HG03378 (cell line): ENCODE measurements at regions not wholly inside any gene's neighbourhood (a gene's known extent, or its start where the extent isn't known, plus 50 kb on each side); places are given as distances from the start of the nearest gene placed in this dataset.
"Not testable (repeated sequence)": the region's sequence is repeated elsewhere in the genome, so short reads cannot be mapped to it uniquely, and the experiment has no call there.

ENCODE experiments used
- ATAC-seq: cut with Tn5 transposase; IDR thresholded peaks from one replicate; pipeline ENCODE4 v1.9.1; 2021; ENCODE audit warnings: mild to moderate bottlenecking, moderate library complexity; ENCODE audit not compliant: unreplicated experiment

- no peak for ATAC-seq
Measured at GRCh38 chr4:126610933-126611332, 1021.8 kb upstream of the INTU start.

GRCh38 chr4:126611900-126612299, 1020.9 kb upstream of the INTU start:
- no peak for ATAC-seq

GRCh38 chr4:126614356-126614855, 1018.4 kb upstream of the INTU start:
- ATAC-seq = no peak

- no peak for ATAC-seq
Measured at GRCh38 chr4:126616795-126617194, 1016.0 kb upstream of the INTU start.

- no peak for ATAC-seq
Measured at GRCh38 chr4:126627255-126627654, 1005.5 kb upstream of the INTU start.

GRCh38 chr4:126628933-126629332, 1003.8 kb upstream of the INTU start:
- ATAC-seq = no peak

GRCh38 chr4:126630230-126630629, 1002.5 kb upstream of the INTU start:
- no peak for ATAC-seq

- no peak for ATAC-seq
Measured at GRCh38 chr4:126633306-126633705, 999.5 kb upstream of the INTU start.

GRCh38 chr4:126637706-126638105, 995.1 kb upstream of the INTU start:
- no peak for ATAC-seq

GRCh38 chr4:126647320-126647719, 985.4 kb upstream of the INTU start:
- no peak for ATAC-seq

GRCh38 chr4:126647756-126648397, 984.9 kb upstream of the INTU start:
- no peak for ATAC-seq

GRCh38 chr4:126658411-126658810, 974.3 kb upstream of the INTU start:
- no peak for ATAC-seq

GRCh38 chr4:126661194-126661593, 971.6 kb upstream of the INTU start:
- ATAC-seq = no peak

- ATAC-seq = no peak
Measured at GRCh38 chr4:126664839-126665238, 967.9 kb upstream of the INTU start.

- ATAC-seq = not testable (repeated sequence)
Measured at GRCh38 chr4:126670038-126670437, 962.7 kb upstream of the INTU start.

- no peak for ATAC-seq
Measured at GRCh38 chr4:126678618-126679017, 954.1 kb upstream of the INTU start.

GRCh38 chr4:126679303-126679702, 953.5 kb upstream of the INTU start:
- no peak for ATAC-seq

- ATAC-seq = no peak
Measured at GRCh38 chr4:126682250-126682649, 950.5 kb upstream of the INTU start.

GRCh38 chr4:126686491-126686890, 946.3 kb upstream of the INTU start:
- no peak for ATAC-seq

GRCh38 chr4:126687655-126688358, 945.0 kb upstream of the INTU start:
- ATAC-seq = no peak

GRCh38 chr4:126691797-126692196, 941.0 kb upstream of the INTU start:
- no peak for ATAC-seq

GRCh38 chr4:126697748-126698147, 935.0 kb upstream of the INTU start:
- ATAC-seq = no peak
